Peyer's patch (tissue), 4 donors: ENCODE measurements at regions not wholly inside any gene's neighbourhood (a gene's known extent, or its start where the extent isn't known, plus 50 kb on each side); places are given as distances from the start of the nearest gene placed in this dataset.

Source experiments
- CTCF ChIP-seq, 6 experiments: fragments of 450-650 bp in 4 of 6; fragments of 200-600 bp in 2 of 6; sonication (generic) in 1 of 6; IDR thresholded peaks; one replicate each; pipeline ENCODE4 v1.5.1; 2017 to 2019; ENCODE audit warnings: antibody characterized with exemption in 6 of 6, mild to moderate bottlenecking in 3 of 6, moderate library complexity in 1 of 6
- POLR2A ChIP-seq, 2 donors: fragments of 450-650 bp; IDR thresholded peaks; one replicate each; pipeline ENCODE4 v1.5.1; 2017; ENCODE audit warnings: antibody characterized with exemption in 2 of 2, mild to moderate bottlenecking in 2 of 2, moderate library complexity in 2 of 2

- no peak for TF ChIP-seq CTCF (IDR thresholded peaks at IDR 0.05)
- no peak for TF ChIP-seq POLR2A (IDR thresholded peaks at IDR 0.05)
Observed at GRCh38 chr6:133761706-133762105, 127.2 kb upstream of the TCF21 start.
